Mucosa of descending colon (tissue), 3 donors: ENCODE measurements at regions not wholly inside any gene's neighbourhood (a gene's known extent, or its start where the extent isn't known, plus 50 kb on each side); places are given as distances from the start of the nearest gene placed in this dataset.

Experiments used
- ATAC-seq: fragments of 200-7000 bp; cut with Tn5 transposase; one replicate; pipeline ENCODE4 v1.9.1; 2020; ENCODE audit warnings: mild to moderate bottlenecking, moderate library complexity
- DNase-seq, 3 donors: peaks; one replicate each; pipeline ENCODE4 v3.0.0-alpha.2; 2020
- H3K36me3 ChIP-seq: fragments of 200-600 bp; one replicate; pipeline ENCODE4 v1.8.0; 2021; ENCODE audit warnings: low read depth, mild to moderate bottlenecking
- H3K4me1 ChIP-seq: fragments of 200-600 bp; one replicate; pipeline ENCODE4 v1.8.0; 2021; ENCODE audit warnings: low read depth, mild to moderate bottlenecking
- H3K4me3 ChIP-seq: fragments of 200-600 bp; one replicate; pipeline ENCODE4 v1.8.0; 2021; ENCODE audit warnings: mild to moderate bottlenecking
- H3K9me3 ChIP-seq: fragments of 200-600 bp; one replicate; pipeline ENCODE4 v1.8.0; 2021; ENCODE audit warnings: mild to moderate bottlenecking
- CTCF ChIP-seq: fragments of 200-600 bp; IDR thresholded peaks from one replicate; pipeline ENCODE4 v1.8.0; 2022; ENCODE audit warnings: antibody characterized with exemption, mild to moderate bottlenecking
- intact Hi-C, 2 donors: fragments of 100-400 bp; cut with DNase I in 1 of 2; cut with micrococcal nuclease in 1 of 2; formaldehyde crosslinking; loops; one replicate each; pipeline versions ENCODE4 v1.11.0 to v1.11.1; 2022; cut with DNase I, micrococcal nuclease
- donor health status: DM: no; HTN: no; CAD: no; lungs with moderate emphysema.
- donor health status: DM: no; HTN: no; CAD: no.
- donor health status: DM: no; HTN: yes; CAD: no.

GRCh38 chr6:93684339-93684738, 265.0 kb upstream of the EPHA7 start:
- Histone ChIP-seq H3K4me3 (no peak overlapping the region), H3K4me1 (no peaks in the 10 kb centered on the region), H3K9me3 (peaks cover 5% of the 10 kb centered on the region), H3K36me3 (no peaks in the 10 kb centered on the region)
- DNase-seq (peak in 2 of 3 donors; percentile 9 to 27), ATAC-seq (peak; percentile 92)
- TF ChIP-seq CTCF, result no peak
- intact Hi-C loops, result no loop called here

GRCh38 chr6:93679836-93680235, 260.5 kb upstream of the EPHA7 start:
- intact Hi-C loops, result no loop called here
- H3K9me3 ChIP-seq, result peaks cover 5% of the 10 kb centered on the region
- ATAC-seq (no peak), DNase-seq (no peak)
- no peaks in the 10 kb centered on the region for H3K36me3 ChIP-seq
- H3K4me1 ChIP-seq, result no peaks in the 10 kb centered on the region
- no peak overlapping the region for H3K4me3 ChIP-seq
- TF ChIP-seq CTCF, result no peak

GRCh38 chr6:93678841-93679454, 259.6 kb upstream of the EPHA7 start:
- no peaks in the 10 kb centered on the region for H3K4me1 ChIP-seq
- intact Hi-C loops, result no loop called here
- no peak for TF ChIP-seq CTCF
- no peak for ATAC-seq
- no peak overlapping the region for H3K4me3 ChIP-seq
- H3K36me3 ChIP-seq, result no peaks in the 10 kb centered on the region
- H3K9me3 ChIP-seq, result no peaks in the 10 kb centered on the region
- DNase-seq, result no peak

GRCh38 chr6:93677264-93677965, 258.1 kb upstream of the EPHA7 start:
- no peak for ATAC-seq
- DNase-seq, result no peak
- Histone ChIP-seq H3K9me3 (no peaks in the 10 kb centered on the region), H3K36me3 (no peaks in the 10 kb centered on the region), H3K4me3 (no peak overlapping the region), H3K4me1 (no peaks in the 10 kb centered on the region)
- TF ChIP-seq CTCF, result no peak
- intact Hi-C loops, result no loop called here

- Histone ChIP-seq H3K9me3 (no peaks in the 10 kb centered on the region), H3K36me3 (no peaks in the 10 kb centered on the region), H3K4me1 (no peaks in the 10 kb centered on the region), H3K4me3 (no peak overlapping the region)
- intact Hi-C loops, result no loop called here
- no peak for DNase-seq
- ATAC-seq, result no peak
- TF ChIP-seq CTCF, result no peak
These were observed 257.2 kb upstream of the EPHA7 start for GRCh38 chr6:93676581-93676980.
